HG02623 (cell line): ENCODE measurements at regions not wholly inside any gene's neighbourhood (a gene's known extent, or its start where the extent isn't known, plus 50 kb on each side); places are given as distances from the start of the nearest gene placed in this dataset.
"Not testable (repeated sequence)": the region's sequence is repeated elsewhere in the genome, so short reads cannot be mapped to it uniquely, and the experiment has no call there.

Experiments used
- ATAC-seq: cut with Tn5 transposase; IDR thresholded peaks from one replicate; pipeline ENCODE4 v1.9.1; 2021; ENCODE audit warnings: moderate library complexity; ENCODE audit not compliant: unreplicated experiment

DNA sequence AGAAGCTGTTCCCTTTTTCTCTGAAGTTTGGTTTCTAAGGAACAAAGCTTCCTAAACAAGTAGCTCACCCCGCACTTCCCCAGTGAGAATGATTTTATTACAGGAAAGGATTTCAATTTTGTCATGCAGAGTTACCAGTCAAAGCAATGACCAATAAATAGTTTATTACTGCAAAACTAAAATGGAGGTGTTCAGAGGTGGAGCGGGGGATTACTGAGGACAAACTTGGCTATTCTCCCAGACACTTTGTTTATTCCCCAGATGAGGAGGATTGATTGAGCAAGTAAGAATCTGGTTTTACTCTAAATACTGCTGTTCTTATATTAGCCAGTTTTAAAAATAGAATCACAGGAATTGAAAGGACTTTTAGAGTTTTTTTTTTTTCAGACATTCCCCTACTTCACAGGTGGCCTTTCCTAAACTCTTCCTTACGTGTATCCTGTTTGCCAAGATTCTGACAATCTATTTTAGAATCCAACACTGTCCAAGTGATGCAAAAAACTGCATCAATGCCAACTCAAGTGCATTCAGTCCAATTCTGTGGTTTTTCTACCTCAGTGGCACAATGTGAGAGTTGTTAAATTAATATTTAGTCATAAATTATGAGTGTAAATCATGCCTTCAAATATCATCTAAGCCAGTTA is 136.1 kb downstream of the TNFSF18 start:
- ATAC-seq: no peak

DNA sequence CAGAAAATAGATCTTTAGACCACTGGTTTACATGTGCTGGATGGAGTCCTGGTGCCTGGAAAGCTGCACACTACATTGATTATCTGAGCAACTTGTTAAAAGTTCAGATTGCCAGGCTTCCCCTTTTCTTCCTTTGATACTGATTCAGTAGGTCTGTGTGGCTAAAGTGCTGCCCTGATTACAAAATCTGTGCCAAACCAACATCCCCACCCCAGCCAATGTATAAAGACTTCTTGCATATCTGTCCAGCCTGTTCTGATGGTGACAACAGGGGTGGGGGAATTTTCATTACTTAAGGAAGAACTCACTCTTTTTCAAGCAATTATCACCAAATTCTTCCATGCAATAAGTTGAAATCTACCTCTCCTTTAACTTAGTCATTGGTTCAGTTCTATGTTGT is 135.5 kb downstream of the TNFSF18 start:
- no peak for ATAC-seq

DNA sequence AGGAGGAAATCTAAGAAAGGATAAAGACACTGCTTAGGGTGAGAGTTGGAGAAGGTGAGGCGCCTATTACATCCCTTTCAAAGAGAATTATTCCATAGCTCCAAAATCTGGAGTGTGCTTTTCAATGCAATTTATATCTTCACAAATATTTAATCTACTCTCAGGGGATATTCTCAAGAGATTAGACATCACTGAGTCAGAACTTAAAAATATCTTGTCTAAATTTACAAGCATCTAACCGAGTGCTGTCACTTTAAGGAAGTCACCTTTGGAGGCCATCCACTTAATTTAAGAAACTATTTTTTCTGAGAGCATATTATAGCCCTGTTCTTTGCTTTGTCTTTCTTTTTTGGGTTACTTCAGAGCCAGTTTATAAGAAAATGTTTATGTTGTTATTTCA is 134.6 kb downstream of the TNFSF18 start:
- no peak for ATAC-seq

DNA sequence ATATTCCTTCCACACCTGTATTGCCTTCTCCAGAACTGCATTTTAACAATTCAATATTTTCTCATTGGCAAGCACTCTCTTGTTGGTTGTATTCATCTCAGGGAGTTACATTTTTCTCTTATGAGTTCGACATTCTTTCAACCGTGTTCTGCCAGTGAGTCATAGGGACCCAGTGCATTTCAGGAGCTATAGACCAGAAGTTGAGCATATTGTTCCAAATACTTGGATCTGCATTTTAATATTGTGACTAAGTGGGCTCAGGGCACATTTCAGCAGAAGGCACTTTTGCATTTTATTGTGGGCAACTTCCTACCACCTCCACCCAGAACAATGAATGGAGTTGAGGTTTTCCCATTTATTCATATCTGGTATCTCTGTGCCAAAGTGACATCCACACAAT is 132.8 kb downstream of the TNFSF18 start:
- no peak for ATAC-seq

DNA sequence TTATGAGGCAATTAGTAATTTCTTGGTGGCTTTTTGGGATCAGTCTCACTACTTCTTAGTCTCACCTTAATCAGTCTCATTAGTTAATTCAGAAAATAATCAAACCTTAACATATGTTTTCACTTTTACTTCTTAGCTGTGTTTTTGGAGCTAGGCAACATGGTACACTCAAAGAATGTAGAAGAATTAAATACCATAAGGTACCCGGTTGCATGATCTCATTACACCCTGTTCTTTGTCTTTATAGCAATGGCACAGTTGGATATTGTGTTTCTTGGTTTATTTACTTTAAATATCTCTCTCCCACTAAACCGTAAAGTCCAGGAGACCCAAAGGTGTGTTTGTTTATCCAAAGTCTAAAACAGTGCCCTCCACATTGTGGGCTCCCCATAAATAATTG is 132.3 kb downstream of the TNFSF18 start:
- no peak for ATAC-seq

DNA sequence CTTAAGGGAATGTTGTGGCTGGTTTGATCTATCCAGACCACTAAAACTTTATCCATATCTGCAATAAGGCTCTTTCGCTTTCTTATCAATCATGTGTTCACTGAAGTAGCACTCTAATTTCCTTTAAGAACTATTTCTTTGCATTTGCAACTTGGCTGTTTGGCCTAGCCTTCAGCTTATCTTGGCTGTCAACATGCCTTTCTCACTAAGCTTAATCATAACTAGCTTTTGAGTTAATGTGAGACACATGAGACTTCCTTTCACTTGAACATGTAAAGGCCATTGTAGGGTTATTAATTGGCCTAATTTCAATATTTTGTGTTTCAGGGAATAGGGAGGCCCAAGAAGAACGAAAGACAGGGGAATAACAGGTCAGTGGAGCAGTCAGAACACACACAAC is 124.7 kb downstream of the TNFSF18 start:
- ATAC-seq: no peak

DNA sequence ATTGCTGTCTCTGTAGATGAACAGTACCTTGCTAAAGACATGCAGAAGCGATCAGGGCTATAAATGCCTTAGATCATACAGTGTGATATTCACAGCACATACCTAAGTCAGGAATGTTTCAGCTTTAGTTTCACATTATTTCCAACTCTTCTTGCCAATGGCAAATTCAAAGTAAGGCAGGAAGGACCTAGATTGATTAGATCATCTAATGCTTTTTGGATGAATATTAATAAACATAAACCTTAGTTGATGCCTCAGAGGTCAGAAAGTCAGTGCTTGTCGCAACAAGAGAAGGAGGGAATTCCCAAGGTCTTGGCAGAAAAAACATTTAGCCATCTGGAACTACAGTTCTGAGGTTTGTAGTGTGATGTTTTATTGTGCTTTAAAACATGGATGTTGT is 122.3 kb downstream of the TNFSF18 start:
- ATAC-seq: no peak

DNA sequence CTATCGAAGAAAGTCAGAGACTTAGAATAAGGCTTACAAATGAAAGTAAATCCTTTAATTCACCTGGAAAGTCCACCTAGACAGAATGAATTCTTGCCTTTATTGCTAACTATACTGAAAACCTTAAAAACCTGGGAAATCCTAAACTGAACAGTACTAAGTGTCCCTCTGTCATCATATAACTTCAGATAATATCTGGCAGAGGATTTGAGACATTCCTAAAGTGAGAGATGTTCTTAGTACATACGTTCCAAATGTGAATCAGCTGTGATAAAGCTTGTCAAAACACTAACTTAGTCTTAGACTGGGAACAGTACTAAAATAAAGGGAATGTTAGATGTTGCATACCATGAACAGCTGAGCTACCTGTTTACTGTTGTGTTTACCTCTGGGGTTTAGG is 121.7 kb downstream of the TNFSF18 start:
- no peak for ATAC-seq

DNA sequence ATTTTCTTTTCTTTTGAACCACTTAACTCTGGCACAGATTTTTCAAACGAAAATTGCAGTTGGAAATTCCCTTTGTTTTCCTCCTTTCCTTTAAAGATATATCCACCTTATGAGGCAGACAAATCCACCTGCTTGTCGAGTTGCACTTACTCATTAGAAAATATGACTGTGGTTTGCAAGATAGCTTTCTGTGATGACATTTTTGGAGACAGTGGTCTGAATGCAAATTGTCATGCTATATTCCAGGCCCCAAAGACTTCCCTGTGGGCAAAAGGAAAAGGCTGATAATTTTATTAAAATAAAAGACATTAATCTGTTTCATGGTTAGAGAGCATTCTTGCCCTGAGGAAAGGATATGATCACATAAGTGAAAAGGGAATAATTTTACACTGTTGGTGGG is 120.6 kb downstream of the TNFSF18 start:
- ATAC-seq: no peak

DNA sequence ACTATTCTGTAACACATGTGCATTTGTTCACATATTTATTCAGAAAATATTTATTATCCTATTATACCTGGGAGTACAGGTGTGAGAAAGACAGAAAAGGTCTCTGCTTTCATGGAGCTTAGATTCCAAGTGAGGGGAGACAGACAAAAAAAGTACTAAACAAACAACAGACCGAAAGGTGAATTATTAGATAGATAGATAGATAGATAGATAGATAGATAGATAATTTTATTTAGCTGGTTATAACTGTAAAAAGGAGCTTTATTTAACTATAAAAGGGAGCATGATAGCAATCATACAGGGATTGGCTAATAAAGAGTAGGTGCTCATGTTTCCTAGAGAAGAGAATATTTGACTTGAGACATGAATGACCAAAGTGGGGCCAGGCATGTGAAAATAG is 119.4 kb downstream of the TNFSF18 start:
- no peak for ATAC-seq

DNA sequence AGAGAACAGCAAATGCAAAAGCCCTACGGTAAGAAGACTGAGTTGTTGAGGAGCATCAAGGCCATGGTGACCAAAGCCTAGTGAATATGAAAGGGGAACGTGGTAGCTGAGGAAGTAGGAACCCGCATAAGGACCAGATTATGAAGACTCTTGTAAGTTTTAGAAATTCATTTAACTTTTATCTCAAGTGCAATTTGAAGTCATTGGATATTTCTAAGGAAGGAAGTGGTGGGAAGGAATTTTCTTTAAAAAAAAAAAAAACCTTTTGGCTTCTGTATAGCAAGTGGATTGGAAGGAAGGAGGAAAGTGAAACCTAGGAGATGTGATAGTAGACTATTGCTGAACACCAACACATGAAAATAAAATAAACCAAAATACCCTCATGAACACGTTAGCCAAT is 119.0 kb downstream of the TNFSF18 start:
- ATAC-seq: no peak

DNA sequence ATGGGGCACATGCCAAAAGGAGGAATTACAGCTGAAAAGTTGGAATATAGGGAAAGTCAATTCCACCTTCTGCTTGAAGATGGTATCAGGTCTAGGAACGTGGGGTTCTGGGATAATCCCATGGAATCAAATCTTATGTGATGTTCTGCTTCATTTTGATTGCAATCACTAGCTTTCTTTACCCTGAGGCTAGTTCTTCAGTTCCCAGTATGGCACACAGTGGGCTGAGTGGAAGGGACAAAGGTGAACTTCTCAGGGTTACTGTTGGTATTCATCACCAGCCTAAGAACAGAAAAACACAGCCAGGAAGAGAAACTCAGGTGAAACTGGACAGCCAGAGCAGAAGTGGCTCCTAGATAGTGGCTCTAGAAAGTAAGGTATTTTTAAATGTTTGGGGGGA is 117.8 kb downstream of the TNFSF18 start:
- no peak for ATAC-seq

DNA sequence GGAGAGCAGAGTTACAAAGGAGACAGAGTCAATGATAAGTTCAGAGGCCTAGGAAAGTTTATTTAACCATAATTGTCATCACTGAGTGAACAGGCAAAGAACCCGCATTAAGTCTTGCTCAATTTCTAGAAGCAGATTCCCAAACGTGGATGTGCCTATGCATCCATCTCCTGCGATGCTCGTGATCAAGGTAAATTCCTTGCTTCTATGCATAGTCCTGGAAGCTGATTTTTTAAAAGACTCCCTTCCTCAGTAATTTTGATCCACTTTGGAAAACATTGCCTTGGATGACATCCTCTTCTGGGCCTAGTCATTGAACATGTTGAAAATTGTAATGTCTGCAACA is 116.4 kb downstream of the TNFSF18 start:
- ATAC-seq: no peak

DNA sequence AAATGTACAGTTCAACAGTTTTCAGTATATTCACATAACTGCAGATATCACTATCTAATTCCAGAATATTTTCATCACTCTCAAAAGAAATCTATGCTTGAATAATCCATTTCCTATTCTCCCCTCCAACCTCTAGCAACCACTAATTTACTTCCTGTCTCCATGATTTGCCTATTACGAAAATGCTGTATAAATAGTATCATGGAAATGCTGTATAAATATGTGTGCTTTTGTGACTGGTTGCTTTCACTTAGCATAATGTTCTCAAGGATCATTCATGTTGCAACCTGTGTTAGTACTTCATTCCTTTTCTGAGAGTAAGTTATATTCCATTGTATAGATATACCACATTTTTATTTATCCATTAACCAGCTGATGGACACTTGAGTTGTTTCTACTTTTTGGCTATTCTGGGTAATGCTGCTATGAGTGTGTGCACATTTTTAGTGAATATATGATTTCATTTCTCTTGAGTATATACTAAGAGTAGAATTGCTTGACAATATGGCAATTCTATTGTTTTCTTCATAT is 115.6 kb downstream of the TNFSF18 start:
- no peak for ATAC-seq

DNA sequence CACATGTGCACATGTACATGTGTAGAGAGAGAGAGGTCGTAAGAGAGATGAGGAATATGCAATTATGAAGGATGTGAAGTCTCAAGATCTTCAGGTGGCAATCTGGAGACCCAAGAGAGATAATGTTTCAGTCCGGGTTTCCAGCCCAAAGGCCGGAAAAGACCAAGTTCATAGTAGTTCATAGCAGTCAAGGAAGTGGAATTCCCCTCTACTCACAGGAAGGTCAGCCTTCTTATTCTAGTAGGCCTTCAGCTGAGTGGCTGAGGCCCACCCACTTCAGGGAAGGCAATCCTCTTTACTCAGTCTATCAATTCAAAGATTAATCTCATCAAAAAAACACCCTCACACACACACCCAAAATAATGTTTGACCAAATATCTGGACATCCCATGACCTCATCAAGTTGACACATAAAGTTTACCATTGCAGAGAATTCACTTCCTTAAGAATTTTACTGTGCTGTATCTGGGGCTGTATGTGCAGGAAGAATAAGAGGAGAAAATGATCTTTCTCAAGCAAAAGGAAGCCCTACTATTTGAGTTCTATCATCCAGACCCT is 114.6 kb downstream of the TNFSF18 start:
- ATAC-seq: no peak

DNA sequence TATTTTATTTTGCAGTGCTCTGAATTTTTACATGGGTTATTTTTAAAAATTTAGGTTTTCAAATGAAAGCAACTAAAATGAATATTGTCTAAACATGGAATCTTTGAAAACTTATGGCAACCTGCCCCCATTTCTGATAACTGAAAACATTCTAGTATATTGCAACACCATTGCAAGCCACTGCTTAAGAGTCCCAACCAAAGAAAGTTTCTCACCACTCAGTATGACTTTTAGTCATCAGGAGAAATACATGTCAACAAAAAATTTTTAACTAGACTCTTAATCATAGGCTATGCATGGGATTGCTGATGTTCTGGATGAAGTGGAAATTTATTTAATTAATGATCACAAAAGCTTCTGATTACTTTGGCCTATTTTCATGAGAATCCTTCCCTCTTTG is 112.1 kb downstream of the TNFSF18 start:
- no peak for ATAC-seq

DNA sequence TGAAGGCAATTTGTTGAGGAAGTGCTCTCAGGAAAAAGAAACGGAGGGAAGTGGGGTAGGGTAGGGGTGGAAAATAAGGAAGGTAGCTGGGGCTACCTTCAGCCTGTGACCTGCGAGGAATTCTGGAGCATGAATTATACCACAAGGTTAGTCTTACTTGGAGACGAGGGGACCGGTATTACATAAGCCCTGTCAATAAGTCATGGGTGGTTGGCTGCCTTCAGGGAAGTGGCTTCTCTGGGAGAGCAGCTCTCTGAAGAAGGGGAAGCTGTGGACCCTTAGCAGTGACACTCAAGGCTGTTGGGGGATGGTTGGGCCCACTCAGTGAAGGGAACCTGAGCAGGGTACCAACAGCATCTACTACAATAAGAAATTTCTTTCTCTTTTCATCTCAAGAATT is 111.3 kb downstream of the TNFSF18 start:
- no peak for ATAC-seq

DNA sequence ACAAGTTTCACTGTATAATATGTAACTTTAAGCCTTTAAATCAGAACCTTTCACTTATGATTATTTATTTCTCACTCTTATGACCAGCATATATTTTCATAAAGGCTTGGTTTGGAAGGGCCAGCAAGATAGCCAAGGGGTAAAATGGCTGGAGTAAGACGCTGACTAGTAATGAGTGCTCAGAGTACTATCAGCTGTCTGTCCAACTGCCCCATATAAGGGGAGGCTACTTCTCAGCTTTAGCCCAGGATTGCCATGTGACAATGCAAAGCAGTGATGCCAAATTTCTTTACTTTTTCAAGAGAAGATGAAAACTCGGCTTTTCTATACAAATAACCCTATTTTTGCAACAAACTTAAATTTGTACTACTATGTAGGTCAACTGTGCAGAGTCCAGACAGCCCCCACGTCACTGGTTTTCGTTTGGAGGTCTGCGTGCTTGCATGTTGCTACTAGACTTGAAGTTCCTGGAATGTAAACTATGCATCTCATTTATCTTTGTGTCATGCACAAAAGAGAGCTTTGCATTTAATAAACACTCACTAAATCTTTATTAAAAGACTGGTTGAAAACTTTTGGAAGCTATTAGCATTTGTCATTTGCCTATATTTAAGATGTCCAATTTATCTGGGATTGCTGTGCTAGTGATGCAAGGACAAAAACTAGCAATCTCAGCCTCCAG is 110.4 kb downstream of the TNFSF18 start:
- no peak for ATAC-seq

DNA sequence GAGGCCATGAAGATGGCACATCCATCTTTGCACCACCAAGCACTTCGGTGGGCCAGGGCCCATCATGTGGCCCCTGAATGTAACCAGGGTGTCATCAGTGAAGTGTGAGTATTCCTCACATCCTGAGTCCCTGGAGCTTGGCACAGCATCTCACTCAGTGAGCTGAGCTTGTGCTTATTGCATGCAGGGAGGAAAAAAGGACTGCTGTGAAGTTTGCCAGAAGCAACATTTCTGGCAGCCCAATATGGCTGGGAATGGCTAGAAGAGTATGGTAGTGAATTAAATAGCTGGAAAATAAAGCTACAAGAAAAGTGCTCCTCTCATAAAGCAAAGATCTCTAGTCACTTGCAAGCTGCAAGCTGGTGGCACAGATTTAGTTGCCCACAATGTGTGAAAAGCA is 109.3 kb downstream of the TNFSF18 start:
- no peak for ATAC-seq

DNA sequence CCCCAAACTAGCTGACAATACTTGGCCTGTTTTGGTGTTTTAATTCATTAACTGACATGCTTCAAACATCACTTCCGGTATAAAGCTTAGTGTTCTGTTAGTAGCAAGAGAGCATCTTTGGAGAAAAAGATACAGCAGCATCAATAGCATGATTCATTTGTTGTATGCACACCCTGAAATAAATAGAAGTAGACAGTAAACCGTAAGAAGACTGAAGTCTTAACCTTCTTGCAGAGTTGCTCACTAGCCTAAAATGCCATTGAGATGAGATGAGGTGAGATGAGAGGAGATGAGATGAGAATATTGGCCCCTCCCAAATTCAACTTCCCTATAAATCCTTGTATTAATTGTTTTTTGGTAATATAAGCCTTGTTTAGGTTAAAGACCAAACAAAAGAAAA is 108.8 kb downstream of the TNFSF18 start:
- ATAC-seq: no peak

DNA sequence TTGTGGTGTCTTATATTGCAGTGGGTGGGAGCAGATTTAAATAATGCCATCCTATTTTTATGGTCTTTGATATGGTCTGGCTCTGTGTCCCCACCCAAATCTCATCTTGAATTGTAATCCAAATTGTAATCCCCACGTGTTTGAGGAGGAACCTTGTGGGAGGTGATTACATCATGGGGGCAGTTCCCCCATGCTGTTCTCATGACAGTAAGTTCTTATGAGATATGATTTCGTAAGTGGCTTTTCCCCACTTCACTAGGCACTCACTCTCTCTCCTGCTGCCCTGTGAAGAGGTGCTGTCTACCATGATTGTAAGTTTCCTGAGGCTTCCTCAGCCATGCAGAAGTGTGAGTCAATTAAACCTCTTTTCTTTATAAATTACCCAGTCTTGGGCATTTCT is 107.6 kb downstream of the TNFSF18 start:
- ATAC-seq: not testable (repeated sequence)

DNA sequence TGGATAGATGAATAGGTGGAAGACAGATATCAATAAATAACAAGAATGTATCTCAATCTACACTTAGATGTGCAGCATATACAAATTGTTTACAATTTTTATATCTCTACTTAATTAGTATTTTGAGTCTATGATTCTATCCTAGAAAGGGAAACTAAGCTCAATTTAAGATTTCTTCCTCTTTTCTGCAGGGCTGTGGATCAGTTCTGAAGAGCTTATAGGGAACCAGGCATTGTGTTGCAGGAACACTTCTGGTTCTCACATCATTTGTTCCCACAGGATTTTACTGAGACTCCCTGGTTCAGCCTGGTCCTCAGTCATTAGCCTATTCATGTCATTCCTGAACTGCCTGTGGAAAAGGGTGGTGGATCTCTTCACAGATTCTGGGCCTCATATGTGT is 105.8 kb downstream of the TNFSF18 start:
- no peak for ATAC-seq
